ENCODE measurements at regions not wholly inside any gene's neighbourhood (a gene's known extent, or its start where the extent isn't known, plus 50 kb on each side); places are given as distances from the start of the nearest gene placed in this dataset.

GRCh38 chr11:38282718-38283117 lies 1684.7 kb upstream of the RAG2 start:
- TF ChIP-seq POLR2A (IDR thresholded peaks at IDR 0.05) (no peak), CTCF (IDR thresholded peaks at IDR 0.05 in 8 of 11, conservative IDR thresholded peaks at IDR 0.05 in 3 of 11) (no peak)

Measured in spleen (tissue), 7 donors.